GM21576 (cell line): ENCODE measurements at regions not wholly inside any gene's neighbourhood (a gene's known extent, or its start where the extent isn't known, plus 50 kb on each side); places are given as distances from the start of the nearest gene placed in this dataset.
A peak's percentile ranks its signal among the peaks of the same experiment; 100 is the strongest.
"Not testable (repeated sequence)": the region's sequence is repeated elsewhere in the genome, so short reads cannot be mapped to it uniquely, and the experiment has no call there.

ENCODE experiments used
- ATAC-seq: cut with Tn5 transposase; IDR thresholded peaks from one replicate; pipeline ENCODE4 v1.9.1; 2021; ENCODE audit warnings: mild to moderate bottlenecking, moderate library complexity; ENCODE audit not compliant: unreplicated experiment

GRCh38 chr20:7744411-7744810, 195.8 kb downstream of the HAO1 start:
- ATAC-seq = no peak

GRCh38 chr20:7748624-7749023, 191.6 kb downstream of the HAO1 start:
- no peak for ATAC-seq

- no peak for ATAC-seq
Measured at GRCh38 chr20:7754102-7754501, 186.2 kb downstream of the HAO1 start.

DNA sequence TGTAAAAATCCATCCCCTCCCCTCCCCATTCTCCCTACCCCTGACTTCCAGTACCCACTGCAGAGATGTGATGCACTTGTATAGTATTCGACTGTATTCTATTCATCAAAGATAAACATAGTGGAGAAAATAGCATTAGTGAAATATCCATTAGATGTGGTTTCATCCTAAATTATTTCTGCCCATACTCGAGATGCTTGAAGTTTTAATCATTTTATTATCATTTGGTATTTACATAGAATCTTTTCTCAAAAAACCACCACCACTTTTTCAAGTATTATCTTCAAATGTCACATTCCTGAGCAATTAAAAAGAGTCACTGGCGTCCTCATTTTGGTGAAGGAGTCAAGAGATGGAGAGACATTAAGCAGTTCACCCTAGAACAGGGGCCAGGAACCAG, 181.9 kb downstream of the HAO1 start:
- no peak for ATAC-seq

DNA sequence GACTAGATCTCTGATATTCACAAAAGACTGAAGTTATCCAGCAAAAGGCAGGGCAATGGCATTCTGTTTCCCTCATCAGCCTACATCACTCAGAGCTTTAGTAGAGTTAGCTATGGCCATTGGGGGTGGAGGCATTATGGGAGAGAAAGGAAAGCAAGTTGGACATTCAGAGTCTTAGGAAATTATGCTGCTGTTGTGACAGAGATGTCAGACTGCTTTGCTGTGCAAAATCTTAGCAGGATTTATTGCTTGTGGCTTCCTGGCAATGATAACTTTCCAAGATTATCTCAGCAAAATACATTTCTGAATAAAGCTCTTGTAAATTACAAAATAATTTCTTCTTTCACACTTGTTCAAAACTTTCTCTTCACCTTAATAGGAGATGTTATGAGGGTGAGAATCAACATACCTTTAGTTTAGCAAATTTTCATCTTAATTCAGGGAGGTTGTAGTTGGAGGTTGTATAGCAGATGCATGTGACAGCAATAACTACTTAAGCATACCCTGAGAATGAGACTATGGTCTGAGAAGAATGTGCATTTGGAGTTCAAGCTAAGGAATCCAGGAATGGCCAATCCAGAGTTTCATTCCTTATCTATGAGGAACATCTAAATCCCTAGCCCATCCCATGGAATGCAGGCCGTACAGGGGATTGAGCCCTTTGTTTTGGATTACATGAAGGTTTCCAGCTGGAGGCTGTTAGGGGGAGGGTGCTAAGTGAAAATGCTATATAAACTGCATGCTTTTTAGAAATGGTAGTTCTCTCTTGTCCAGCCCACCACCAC, 179.8 kb downstream of the HAO1 start:
- no peak for ATAC-seq

DNA sequence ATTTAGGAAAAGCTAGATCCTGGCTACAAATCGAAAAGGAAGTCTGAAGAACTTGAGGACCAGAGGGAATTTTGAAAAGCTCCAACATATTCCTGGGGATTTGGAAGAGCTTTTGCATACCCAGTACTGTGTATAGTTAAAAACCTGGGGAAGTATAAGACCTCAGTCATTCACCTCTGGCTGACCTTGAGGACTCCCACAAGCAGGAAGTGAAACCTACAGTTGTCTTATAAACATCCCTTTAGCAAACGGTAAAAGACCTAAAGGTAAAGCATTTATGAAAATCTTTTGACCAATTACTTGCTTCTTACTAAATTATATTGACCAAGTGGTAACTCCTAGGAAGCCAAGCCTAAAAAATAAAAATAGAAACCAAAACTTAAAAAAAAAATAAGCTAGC, 175.0 kb downstream of the HAO1 start:
- peak; percentile 90 for ATAC-seq

DNA sequence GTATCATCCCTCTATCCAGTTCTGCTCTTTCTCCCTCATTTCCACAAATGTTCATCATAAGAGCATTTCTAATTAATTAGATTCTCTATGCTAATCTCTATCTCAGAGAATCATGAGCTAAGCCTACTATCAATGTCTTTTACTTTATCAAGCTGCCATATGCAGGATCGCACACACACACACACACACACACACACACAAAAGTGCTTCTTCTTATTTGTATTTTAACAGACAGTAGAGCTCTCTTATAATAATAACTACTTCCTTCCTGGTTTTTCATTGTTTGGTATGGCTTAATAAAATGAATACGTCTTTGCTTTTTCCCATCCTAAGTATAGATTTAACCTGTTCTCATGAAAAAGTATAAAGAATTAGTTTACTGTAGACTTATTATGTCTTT, 170.2 kb downstream of the HAO1 start:
- ATAC-seq = no peak

DNA sequence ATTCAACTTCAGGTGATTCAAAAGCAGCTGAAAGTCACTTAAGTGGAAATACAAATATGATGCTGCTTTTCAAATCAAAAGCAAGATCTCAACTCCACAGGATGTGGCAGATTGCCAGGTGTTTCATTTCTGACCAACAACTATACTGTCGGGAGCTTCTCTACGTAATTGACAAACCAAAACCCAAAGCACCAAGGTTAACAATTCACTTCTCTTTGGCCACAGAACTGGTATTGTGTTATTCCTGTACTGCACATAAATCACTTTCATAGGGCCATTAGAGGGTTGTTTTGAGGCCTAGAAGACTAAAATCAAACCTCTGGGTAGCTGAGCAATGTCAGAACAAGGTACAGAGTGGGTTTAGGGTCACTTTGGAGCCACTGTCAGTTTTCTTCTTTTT, 169.7 kb downstream of the HAO1 start:
- peak; percentile 85 for ATAC-seq

DNA sequence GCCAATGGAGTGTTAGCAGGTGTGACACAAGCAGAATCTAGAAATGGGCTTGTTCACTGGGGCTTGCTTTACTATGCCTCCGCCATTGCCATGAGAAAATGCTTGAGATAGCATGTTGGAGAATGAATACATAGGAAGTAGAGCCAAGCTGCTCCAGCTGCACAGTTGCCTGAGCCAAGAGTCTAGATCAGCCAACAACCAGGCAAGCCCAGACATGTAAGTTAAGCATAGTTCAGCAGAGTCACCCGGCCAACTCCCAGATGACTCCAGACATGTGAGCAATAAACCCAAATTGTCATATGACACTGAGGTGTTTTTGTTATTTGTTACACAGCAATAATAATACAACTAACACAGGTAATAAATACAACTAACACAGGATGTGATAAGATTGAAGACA, 167.9 kb downstream of the HAO1 start:
- ATAC-seq = no peak

GRCh38 chr20:7773511-7773910, 166.7 kb downstream of the HAO1 start:
- ATAC-seq = no peak

DNA sequence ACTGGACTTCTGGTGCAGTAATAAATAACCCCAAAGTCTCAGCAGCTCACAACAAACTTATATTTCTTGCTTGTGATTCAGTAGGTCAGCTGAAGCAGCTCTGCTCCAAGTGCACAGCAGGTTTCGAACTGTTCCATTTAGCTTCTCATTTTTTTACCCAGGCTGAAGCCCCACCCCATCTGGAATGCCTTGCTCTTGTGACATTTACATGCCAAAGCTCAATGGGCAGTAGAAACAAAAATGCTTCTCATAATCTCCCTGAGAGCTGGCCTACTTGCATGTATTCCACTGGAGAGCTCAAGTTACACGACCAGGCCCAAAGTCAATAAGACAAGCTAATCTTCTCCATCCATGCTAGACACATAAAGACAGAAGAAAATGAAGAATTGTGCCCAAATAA, 165.2 kb downstream of the HAO1 start:
- no peak for ATAC-seq

- ATAC-seq = no peak
Measured at GRCh38 chr20:7776148-7776547, 164.1 kb downstream of the HAO1 start.

- ATAC-seq = no peak
Measured at GRCh38 chr20:7790189-7790588, 150.1 kb downstream of the HAO1 start.

- ATAC-seq = no peak
Measured at GRCh38 chr20:7792150-7792869, 147.9 kb downstream of the HAO1 start.

GRCh38 chr20:7798176-7798575, 142.1 kb downstream of the HAO1 start:
- no peak for ATAC-seq

DNA sequence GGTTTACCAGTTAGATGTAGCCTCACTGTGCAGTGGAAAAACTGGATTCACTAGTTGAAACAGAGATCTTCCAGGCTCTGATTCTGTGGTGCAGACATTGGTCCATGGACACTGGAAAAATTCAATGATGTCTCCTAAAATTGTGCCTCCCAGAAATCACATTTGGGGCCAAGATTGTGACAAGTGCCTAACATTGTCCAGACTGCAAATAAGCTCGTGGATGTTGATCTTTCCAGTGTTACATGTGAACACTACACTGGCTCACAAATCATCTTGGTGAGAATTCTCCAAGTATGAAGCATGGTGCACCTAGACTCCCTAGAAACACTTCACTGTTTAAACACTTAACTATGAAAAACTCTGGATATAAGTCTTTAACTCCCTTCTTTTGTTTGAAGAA, 140.4 kb downstream of the HAO1 start:
- ATAC-seq = no peak

GRCh38 chr20:7803411-7804151, 136.7 kb downstream of the HAO1 start:
- ATAC-seq = not testable (repeated sequence)

DNA sequence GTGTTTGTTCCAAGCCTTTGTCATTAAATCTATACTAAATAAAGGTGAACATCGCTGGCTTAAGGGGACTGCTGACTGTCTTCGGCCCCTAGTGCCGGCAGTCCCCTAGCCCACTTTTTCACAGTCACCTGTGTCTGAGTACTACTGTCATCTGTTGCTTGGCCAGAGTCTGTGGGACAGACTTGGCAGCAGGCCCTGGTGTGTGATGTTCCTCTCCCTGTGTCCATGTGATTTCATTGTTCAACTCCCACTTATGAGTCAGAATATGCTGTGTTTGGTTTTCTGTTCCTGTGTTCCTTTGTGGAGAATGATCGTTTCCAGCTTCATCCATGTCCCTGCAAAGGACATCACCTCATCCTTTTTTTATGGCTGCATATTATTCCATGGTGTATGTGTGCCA, 133.4 kb downstream of the HAO1 start:
- ATAC-seq = no peak

- no peak for ATAC-seq
Measured at GRCh38 chr20:7817286-7817685, 123.0 kb downstream of the HAO1 start.

DNA sequence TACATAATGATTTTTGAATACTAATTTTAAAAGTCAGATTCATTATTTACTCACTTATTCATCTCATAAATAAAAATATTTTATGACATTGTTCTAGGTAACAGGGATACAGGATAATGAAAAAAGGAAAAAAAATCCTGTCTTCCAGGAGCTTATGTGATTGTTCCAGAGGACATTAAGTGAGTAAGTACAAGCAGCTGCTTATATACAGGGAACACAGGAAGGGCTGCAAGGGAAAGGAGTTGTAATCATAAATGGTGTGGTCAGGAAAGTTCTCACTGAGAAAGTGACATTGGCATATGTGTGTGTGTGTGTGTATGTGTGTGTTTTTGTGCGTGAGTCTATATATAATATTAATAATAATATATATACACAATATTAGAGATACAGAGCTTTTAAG, 121.8 kb downstream of the HAO1 start:
- no peak for ATAC-seq

GRCh38 chr20:7820897-7821296, 119.4 kb downstream of the HAO1 start:
- no peak for ATAC-seq

GRCh38 chr20:7822772-7823171, 117.5 kb downstream of the HAO1 start:
- no peak for ATAC-seq
